Lower leg skin (tissue), 4 donors: ENCODE measurements at regions not wholly inside any gene's neighbourhood (a gene's known extent, or its start where the extent isn't known, plus 50 kb on each side); places are given as distances from the start of the nearest gene placed in this dataset.

ENCODE experiments used
- DNase-seq, 2 donors: peaks; one replicate each; pipeline ENCODE4 v3.0.0-alpha.2; 2019; ENCODE audit warnings: low spot score in 2 of 2
- H3K4me3 ChIP-seq: fragments of 200-600 bp; sonication (generic); 2 replicates; pipeline ENCODE4 v1.5.1; 2017; ENCODE audit warnings: mild to moderate bottlenecking, low read depth; ENCODE audit not compliant: poor library complexity, severe bottlenecking
- CTCF ChIP-seq, 3 donors: fragments of 450-650 bp; IDR thresholded peaks; one replicate each; pipeline ENCODE4 v1.5.1; 2016; ENCODE audit warnings: antibody characterized with exemption in 3 of 3, mild to moderate bottlenecking in 3 of 3, moderate library complexity in 2 of 3
- POLR2A ChIP-seq, 2 donors: fragments of 450-650 bp; IDR thresholded peaks; one replicate each; pipeline ENCODE4 v1.6.1; 2016 to 2017; ENCODE audit warnings: antibody characterized with exemption in 2 of 2, mild to moderate bottlenecking in 1 of 2, moderate library complexity in 1 of 2
- WGBS, 2 donors: methylation state at CpG; one replicate each; pipeline ENCODE4 v1.1.5; 2018; 5-methylcytosine and 5-hydroxymethylcytosine counted together
- intact Hi-C: fragments of 100-400 bp; cut with DNase I; formaldehyde crosslinking; loops from one replicate; pipeline ENCODE4 v1.15.0; 2023; ENCODE audit warnings: low total_unique reads

- DNase-seq = no peak
- no peak for TF ChIP-seq POLR2A (IDR thresholded peaks at IDR 0.05)
- TF ChIP-seq CTCF (IDR thresholded peaks at IDR 0.05) = no peak
- WGBS, 2 donors = 68 to 73% methylated on average over 11 of the region's 11 CpGs
- intact Hi-C loops = no loop called here
- H3K4me3 ChIP-seq = no peak overlapping the region
Measured at GRCh38 chr13:107827840-107828549, 387.3 kb downstream of the LIG4 start.

GRCh38 chr13:107824635-107825034 lies 390.7 kb downstream of the LIG4 start:
- no peak overlapping the region for H3K4me3 ChIP-seq
- DNase-seq = no peak
- no peak for TF ChIP-seq POLR2A (IDR thresholded peaks at IDR 0.05)
- no peak for TF ChIP-seq CTCF (IDR thresholded peaks at IDR 0.05)
- intact Hi-C loops = no loop called here
- 76 to 79% methylated on average over 7 of the region's 7 CpGs for WGBS, 2 donors

GRCh38 chr13:107822006-107822405 lies 393.3 kb downstream of the LIG4 start:
- DNase-seq = no peak
- no peak overlapping the region for H3K4me3 ChIP-seq
- intact Hi-C loops = no loop called here
- TF ChIP-seq CTCF (IDR thresholded peaks at IDR 0.05) = no peak
- TF ChIP-seq POLR2A (IDR thresholded peaks at IDR 0.05) = no peak

GRCh38 chr13:107821492-107821891 lies 393.8 kb downstream of the LIG4 start:
- no peak overlapping the region for H3K4me3 ChIP-seq
- TF ChIP-seq CTCF (IDR thresholded peaks at IDR 0.05) (no peak), POLR2A (IDR thresholded peaks at IDR 0.05) (no peak)
- no peak for DNase-seq
- intact Hi-C loops = no loop called here
- WGBS, 2 donors = 86 to 89% methylated on average over 2 of the region's 2 CpGs

GRCh38 chr13:107819071-107819470 lies 396.3 kb downstream of the LIG4 start:
- no peak for DNase-seq
- intact Hi-C loops = no loop called here
- no peak for TF ChIP-seq POLR2A (IDR thresholded peaks at IDR 0.05)
- TF ChIP-seq CTCF (IDR thresholded peaks at IDR 0.05) = no peak
- 63 to 74% methylated on average over 2 of the region's 2 CpGs for WGBS, 2 donors
- no peak overlapping the region for H3K4me3 ChIP-seq
